Astrocyte (in vitro differentiated cells and primary cell): ENCODE measurements at regions not wholly inside any gene's neighbourhood (a gene's known extent, or its start where the extent isn't known, plus 50 kb on each side); places are given as distances from the start of the nearest gene placed in this dataset.

Experiments used
- DNase-seq: peaks from one replicate; pipeline ENCODE4 v3.0.0-alpha.2; 2010; ENCODE audit warnings: low read depth
- FAIRE-seq: peaks from 2 replicates; lab custom pipeline; 2011; peaks lifted over from hg19 to GRCh38; lab: Jason Lieb, UNC
- H2AFZ ChIP-seq: 2 replicates; pipeline ENCODE4 v1.6.0; 2012; ENCODE audit warnings: low read depth, low read length, inconsistent platforms
- H3K27ac ChIP-seq: 2 replicates; pipeline ENCODE4 v1.5.1; 2011; ENCODE audit warnings: low read depth, low read length, inconsistent platforms
- H3K27me3 ChIP-seq: 2 replicates; pipeline ENCODE4 v1.6.0; 2011; ENCODE audit warnings: low read length, inconsistent platforms; ENCODE audit not compliant: insufficient read depth
- H3K36me3 ChIP-seq: 2 replicates; pipeline ENCODE4 v1.5.1; 2011; ENCODE audit warnings: low read length, inconsistent platforms; ENCODE audit not compliant: insufficient read depth
- H3K4me1 ChIP-seq: 2 replicates; pipeline ENCODE4 v1.5.1; 2011; ENCODE audit warnings: low read length, inconsistent platforms; ENCODE audit not compliant: insufficient read depth
- H3K4me2 ChIP-seq: 2 replicates; pipeline ENCODE4 v1.6.0; 2012; ENCODE audit warnings: low read length, inconsistent platforms
- H3K4me3 ChIP-seq: 2 replicates; pipeline ENCODE4 v1.5.1; 2011; ENCODE audit warnings: low read depth, mild to moderate bottlenecking, low read length, inconsistent platforms; ENCODE audit not compliant: insufficient read depth
- H3K79me2 ChIP-seq: 2 replicates; pipeline ENCODE4 v1.6.0; 2012; ENCODE audit warnings: mild to moderate bottlenecking, low read length, inconsistent platforms; ENCODE audit not compliant: insufficient read depth
- H3K9ac ChIP-seq: 2 replicates; pipeline ENCODE4 v1.6.0; 2012; ENCODE audit warnings: mild to moderate bottlenecking, low read length, inconsistent platforms
- H3K9me3 ChIP-seq: 2 replicates; pipeline ENCODE4 v1.5.1; 2012; ENCODE audit warnings: low read depth, mild to moderate bottlenecking, low read length, inconsistent platforms; ENCODE audit not compliant: insufficient read depth
- H4K20me1 ChIP-seq: 2 replicates; pipeline ENCODE4 v1.6.0; 2012; ENCODE audit warnings: low read length, inconsistent platforms; ENCODE audit not compliant: insufficient read depth
- H3K27ac Mint-ChIP-seq: one replicate; pipeline ENCODE4 v1.8.0; 2021; ENCODE audit warnings: mild to moderate bottlenecking, mixed read lengths; ENCODE audit not compliant: unreplicated experiment
- H3K27me3 Mint-ChIP-seq: one replicate; pipeline ENCODE4 v1.8.0; 2021; ENCODE audit warnings: low read depth, mixed read lengths; ENCODE audit not compliant: unreplicated experiment
- H3K36me3 Mint-ChIP-seq: one replicate; pipeline ENCODE4 v1.8.0; 2021; ENCODE audit warnings: low read depth, mixed read lengths; ENCODE audit not compliant: unreplicated experiment
- H3K4me1 Mint-ChIP-seq: one replicate; pipeline ENCODE4 v1.8.0; 2021; ENCODE audit warnings: low read depth, mixed read lengths; ENCODE audit not compliant: unreplicated experiment
- H3K4me3 Mint-ChIP-seq: one replicate; pipeline ENCODE4 v1.8.0; 2021; ENCODE audit warnings: mild to moderate bottlenecking, moderate library complexity, mixed read lengths; ENCODE audit not compliant: unreplicated experiment
- H3K9me3 Mint-ChIP-seq: one replicate; pipeline ENCODE4 v1.8.0; 2021; ENCODE audit warnings: mild to moderate bottlenecking, mixed read lengths; ENCODE audit not compliant: unreplicated experiment
- CTCF ChIP-seq: IDR thresholded peaks from 2 replicates; pipeline ENCODE4 v1.5.1; 2011; ENCODE audit warnings: low read depth, mild to moderate bottlenecking, inconsistent platforms, low read length, moderate library complexity; ENCODE audit not compliant: insufficient read depth
- EZH2 ChIP-seq: IDR thresholded peaks from 2 replicates; pipeline ENCODE4 v1.6.1; 2012; ENCODE audit warnings: mild to moderate bottlenecking, low read length, inconsistent platforms; ENCODE audit not compliant: insufficient read depth

GRCh38 chr10:106179430-106179829, 985.1 kb downstream of the SORCS1 start:
- H3K4me3 ChIP-seq: no peak overlapping the region
- H3K4me1 ChIP-seq: no peaks in the 10 kb centered on the region
- H3K36me3 ChIP-seq: no peaks in the 10 kb centered on the region
- Mint-ChIP-seq H3K27me3 (no peaks in the 10 kb centered on the region), H3K36me3 (no peaks in the 10 kb centered on the region), H3K9me3 (no peaks in the 10 kb centered on the region), H3K4me1 (no peaks in the 10 kb centered on the region), H3K4me3 (no peak overlapping the region), H3K27ac (no peak overlapping the region)
- no peak for FAIRE-seq
- H3K27ac ChIP-seq: no peak overlapping the region
- no peaks in the 10 kb centered on the region for H4K20me1 ChIP-seq
- no peak for TF ChIP-seq CTCF
- H2AFZ ChIP-seq: no peak overlapping the region
- no peaks in the 10 kb centered on the region for H3K9me3 ChIP-seq
- no peaks in the 10 kb centered on the region for H3K27me3 ChIP-seq
- no peaks in the 10 kb centered on the region for H3K79me2 ChIP-seq
- no peak overlapping the region for H3K4me2 ChIP-seq
- H3K9ac ChIP-seq: no peak overlapping the region
- DNase-seq: no peak

- no peaks in the 10 kb centered on the region for H4K20me1 ChIP-seq
- no peaks in the 10 kb centered on the region for H3K27me3 ChIP-seq
- peak; percentile 49 for TF ChIP-seq CTCF
- TF ChIP-seq EZH2: no peak
- H3K27me3 Mint-ChIP-seq: no peaks in the 10 kb centered on the region
- H3K4me1 ChIP-seq: no peaks in the 10 kb centered on the region
- no peaks in the 10 kb centered on the region for H3K36me3 ChIP-seq
- no peaks in the 10 kb centered on the region for H3K79me2 ChIP-seq
- no peak overlapping the region for H3K4me3 Mint-ChIP-seq
- no peak overlapping the region for H3K4me2 ChIP-seq
- H3K27ac ChIP-seq: no peak overlapping the region
- H3K4me1 Mint-ChIP-seq: no peaks in the 10 kb centered on the region
- DNase-seq (no peak), FAIRE-seq (peak; percentile 23)
- no peak overlapping the region for H3K27ac Mint-ChIP-seq
- no peak overlapping the region for H3K9ac ChIP-seq
- H3K9me3 Mint-ChIP-seq: no peaks in the 10 kb centered on the region
- no peaks in the 10 kb centered on the region for H3K36me3 Mint-ChIP-seq
- no peak overlapping the region for H2AFZ ChIP-seq
- no peak overlapping the region for H3K4me3 ChIP-seq
- H3K9me3 ChIP-seq: no peaks in the 10 kb centered on the region
Measured at GRCh38 chr10:106175760-106176377, 988.6 kb downstream of the SORCS1 start.

GRCh38 chr10:106173838-106174237, 990.7 kb downstream of the SORCS1 start:
- H2AFZ ChIP-seq: no peak overlapping the region
- H3K9me3 ChIP-seq: no peaks in the 10 kb centered on the region
- Mint-ChIP-seq H3K36me3 (no peaks in the 10 kb centered on the region), H3K4me1 (no peaks in the 10 kb centered on the region), H3K4me3 (no peak overlapping the region), H3K27me3 (no peaks in the 10 kb centered on the region), H3K9me3 (no peaks in the 10 kb centered on the region), H3K27ac (no peak overlapping the region)
- H3K4me3 ChIP-seq: no peak overlapping the region
- H3K36me3 ChIP-seq: no peaks in the 10 kb centered on the region
- no peak overlapping the region for H3K27ac ChIP-seq
- DNase-seq: no peak
- H3K79me2 ChIP-seq: no peaks in the 10 kb centered on the region
- H3K27me3 ChIP-seq: no peaks in the 10 kb centered on the region
- FAIRE-seq: no peak
- no peak overlapping the region for H3K4me2 ChIP-seq
- no peaks in the 10 kb centered on the region for H3K4me1 ChIP-seq
- H4K20me1 ChIP-seq: no peaks in the 10 kb centered on the region
- no peak for TF ChIP-seq CTCF
- TF ChIP-seq EZH2: no peak
- no peak overlapping the region for H3K9ac ChIP-seq
